ENCODE measurements at regions not wholly inside any gene's neighbourhood (a gene's known extent, or its start where the extent isn't known, plus 50 kb on each side); places are given as distances from the start of the nearest gene placed in this dataset.

- Histone ChIP-seq H3K27me3 (ENCODE audit: insufficient read depth, low read length, poor library complexity, severe bottlenecking) (no peaks in the 10 kb centered on the region), H3K4me3 (ENCODE audit: low read length, poor library complexity, severe bottlenecking) (no peak overlapping the region), H3K4me2 (ENCODE audit: low read depth, low read length, poor library complexity, severe bottlenecking) (no peak overlapping the region), H2AFZ (ENCODE audit: low read length) (peak overlapping the region; percentile 39; the same call in 1 of the 2 replicates), H3F3A (ENCODE audit: low read depth) (no peaks in the 10 kb centered on the region), H4K20me1 (ENCODE audit: insufficient read depth, low read length, poor library complexity, severe bottlenecking) (no peaks in the 10 kb centered on the region), H3K36me3 (ENCODE audit: insufficient read depth, low read length) (no peaks in the 10 kb centered on the region), H3K4me1 (ENCODE audit: insufficient read depth, low read length, poor library complexity, severe bottlenecking) (peaks cover 9% of the 10 kb centered on the region), H3K9me2 (replicated peaks; ENCODE audit: low read depth, low read length) (no peaks in the 10 kb centered on the region), H3K9ac (ENCODE audit: low read depth, low read length, poor library complexity, severe bottlenecking) (no peak overlapping the region), H3K9me3 (ENCODE audit: insufficient read depth, low read depth, low read length) (no peaks in the 10 kb centered on the region), H3K79me2 (ENCODE audit: insufficient read depth, low read length) (no peaks in the 10 kb centered on the region)
- TF ChIP-seq CTCF (conservative IDR thresholded peaks at IDR 0.05; ENCODE audit: low read length) (no peak), EZH2phosphoT487 (IDR thresholded peaks at IDR 0.05; ENCODE audit: borderline replicate concordance) (no peak)
Observed at GRCh38 chr12:25840678-25841465, 117.6 kb upstream of the RASSF8 start.

- no peak overlapping the region for H2AFZ ChIP-seq (ENCODE audit: low read length)
- H3K4me3 ChIP-seq (ENCODE audit: low read length, poor library complexity, severe bottlenecking), result no peak overlapping the region
- H4K20me1 ChIP-seq (ENCODE audit: insufficient read depth, low read length, poor library complexity, severe bottlenecking), result no peaks in the 10 kb centered on the region
- H3F3A ChIP-seq (ENCODE audit: low read depth), result no peaks in the 10 kb centered on the region
- no peaks in the 10 kb centered on the region for H3K9me2 ChIP-seq (replicated peaks; ENCODE audit: low read depth, low read length)
- no peaks in the 10 kb centered on the region for H3K79me2 ChIP-seq (ENCODE audit: insufficient read depth, low read length)
- no peaks in the 10 kb centered on the region for H3K27me3 ChIP-seq (ENCODE audit: insufficient read depth, low read length, poor library complexity, severe bottlenecking)
- no peak overlapping the region for H3K4me2 ChIP-seq (ENCODE audit: low read depth, low read length, poor library complexity, severe bottlenecking)
- no peaks in the 10 kb centered on the region for H3K36me3 ChIP-seq (ENCODE audit: insufficient read depth, low read length)
- H3K9ac ChIP-seq (ENCODE audit: low read depth, low read length, poor library complexity, severe bottlenecking), result no peak overlapping the region
- H3K4me1 ChIP-seq (ENCODE audit: insufficient read depth, low read length, poor library complexity, severe bottlenecking), result peaks cover 9% of the 10 kb centered on the region
- H3K9me3 ChIP-seq (ENCODE audit: insufficient read depth, low read depth, low read length), result no peaks in the 10 kb centered on the region
- no peak for TF ChIP-seq CTCF (conservative IDR thresholded peaks at IDR 0.05; ENCODE audit: low read length)
- no peak for TF ChIP-seq EZH2phosphoT487 (IDR thresholded peaks at IDR 0.05; ENCODE audit: borderline replicate concordance)
Observed at GRCh38 chr12:25842254-25842653, 116.2 kb upstream of the RASSF8 start.

GRCh38 chr12:25843976-25844375 is 114.5 kb upstream of the RASSF8 start:
- Histone ChIP-seq H3K4me1 (ENCODE audit: insufficient read depth, low read length, poor library complexity, severe bottlenecking) (peaks cover 9% of the 10 kb centered on the region), H3K4me2 (ENCODE audit: low read depth, low read length, poor library complexity, severe bottlenecking) (no peak overlapping the region), H3K27me3 (ENCODE audit: insufficient read depth, low read length, poor library complexity, severe bottlenecking) (no peaks in the 10 kb centered on the region), H4K20me1 (ENCODE audit: insufficient read depth, low read length, poor library complexity, severe bottlenecking) (no peaks in the 10 kb centered on the region), H2AFZ (ENCODE audit: low read length) (no peak overlapping the region), H3K79me2 (ENCODE audit: insufficient read depth, low read length) (no peaks in the 10 kb centered on the region), H3K9me2 (replicated peaks; ENCODE audit: low read depth, low read length) (no peaks in the 10 kb centered on the region), H3K9ac (ENCODE audit: low read depth, low read length, poor library complexity, severe bottlenecking) (no peak overlapping the region), H3K36me3 (ENCODE audit: insufficient read depth, low read length) (no peaks in the 10 kb centered on the region), H3F3A (ENCODE audit: low read depth) (no peaks in the 10 kb centered on the region), H3K4me3 (ENCODE audit: low read length, poor library complexity, severe bottlenecking) (no peak overlapping the region), H3K9me3 (ENCODE audit: insufficient read depth, low read depth, low read length) (no peaks in the 10 kb centered on the region)
- TF ChIP-seq CTCF (conservative IDR thresholded peaks at IDR 0.05; ENCODE audit: low read length) (no peak), EZH2phosphoT487 (IDR thresholded peaks at IDR 0.05; ENCODE audit: borderline replicate concordance) (no peak)

Measured in Loucy (cell line).